ENCODE measurements at regions not wholly inside any gene's neighbourhood (a gene's known extent, or its start where the extent isn't known, plus 50 kb on each side); places are given as distances from the start of the nearest gene placed in this dataset.
"Not testable (repeated sequence)": the region's sequence is repeated elsewhere in the genome, so short reads cannot be mapped to it uniquely, and the experiment has no call there.

- ATAC-seq (ENCODE audit: low read depth in 2 of 2) (no peak), DNase-seq (no peak)
- H3K36me3 Mint-ChIP-seq = peaks cover 0 to 14% of the 10 kb centered on the region in 2 donors
- H3K4me1 Mint-ChIP-seq = no peaks in the 10 kb centered on the region
- peaks cover 6 to 30% (median 19%) of the 10 kb centered on the region in 7 donors for H3K9me3 Mint-ChIP-seq
- H3K4me3 Mint-ChIP-seq = no peak overlapping the region
- H3K27me3 Mint-ChIP-seq = peaks cover 0 to 6% (median 0%) of the 10 kb centered on the region in 3 donors
- H3K27ac Mint-ChIP-seq = no peak overlapping the region
Measured at GRCh38 chr20:52012079-52012478, 179.5 kb downstream of the ZFP64 start.

DNA sequence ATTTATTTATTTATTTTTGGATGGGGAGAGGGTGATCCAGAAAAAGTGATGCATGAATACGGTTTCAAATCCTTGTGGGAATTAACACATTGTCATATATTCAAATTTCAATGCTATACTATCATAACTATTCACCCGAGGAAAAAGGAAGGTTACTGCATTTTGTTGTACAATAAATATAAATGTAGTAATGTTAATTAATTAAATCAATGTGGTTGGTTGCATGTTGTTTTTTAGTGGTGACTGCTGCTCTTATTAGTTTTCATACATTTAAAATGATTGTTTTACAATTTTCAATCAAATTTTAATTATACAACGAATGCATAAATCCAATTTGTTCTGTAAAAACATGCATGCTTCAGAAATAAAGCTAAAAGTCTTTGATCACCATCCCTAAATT lies 180.5 kb downstream of the ZFP64 start:
- peaks cover 0 to 14% of the 10 kb centered on the region in 2 donors for H3K36me3 Mint-ChIP-seq
- no peak for DNase-seq

DNA sequence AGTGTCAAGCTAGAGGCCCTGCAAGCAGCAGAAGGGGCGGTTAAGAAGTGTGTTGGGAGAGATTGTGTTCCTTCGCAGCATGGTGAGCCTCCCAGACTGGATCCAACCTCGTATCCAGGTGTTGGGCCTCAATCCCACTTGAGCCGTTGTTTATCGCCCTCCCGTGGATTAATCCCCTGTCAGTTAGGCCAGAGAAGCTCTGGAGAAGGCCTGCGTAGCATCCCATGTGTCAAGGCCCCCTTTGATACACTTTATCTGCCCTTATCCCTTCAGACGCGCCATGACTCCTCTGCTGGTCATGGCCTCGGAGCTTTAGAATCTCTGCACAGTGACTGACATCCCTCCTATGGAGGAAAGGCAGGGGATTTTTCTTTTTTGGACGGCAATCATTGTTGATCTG lies 181.0 kb downstream of the ZFP64 start:
- DNase-seq (no peak), ATAC-seq (ENCODE audit: low read depth in 2 of 2) (no peak)
- H3K4me1 Mint-ChIP-seq = no peaks in the 10 kb centered on the region
- peaks cover 6 to 30% (median 19%) of the 10 kb centered on the region in 7 donors for H3K9me3 Mint-ChIP-seq
- no peak overlapping the region for H3K27ac Mint-ChIP-seq
- peaks cover 0 to 14% of the 10 kb centered on the region in 2 donors for H3K36me3 Mint-ChIP-seq
- H3K27me3 Mint-ChIP-seq = peaks cover under 1 to 14% (median 4%) of the 10 kb centered on the region in 3 donors
- H3K4me3 Mint-ChIP-seq = no peak overlapping the region

More for the DNA sequence above, 180.5 kb downstream of the ZFP64 start:
- Mint-ChIP-seq H3K4me1 (no peaks in the 10 kb centered on the region), H3K9me3 (peaks cover 6 to 30% (median 19%) of the 10 kb centered on the region in 7 donors), H3K27me3 (peaks cover 0 to 11% (median under 1%) of the 10 kb centered on the region in 3 donors), H3K27ac (no peak overlapping the region), H3K4me3 (no peak overlapping the region)
- no peak for ATAC-seq (ENCODE audit: low read depth in 2 of 2)

DNA sequence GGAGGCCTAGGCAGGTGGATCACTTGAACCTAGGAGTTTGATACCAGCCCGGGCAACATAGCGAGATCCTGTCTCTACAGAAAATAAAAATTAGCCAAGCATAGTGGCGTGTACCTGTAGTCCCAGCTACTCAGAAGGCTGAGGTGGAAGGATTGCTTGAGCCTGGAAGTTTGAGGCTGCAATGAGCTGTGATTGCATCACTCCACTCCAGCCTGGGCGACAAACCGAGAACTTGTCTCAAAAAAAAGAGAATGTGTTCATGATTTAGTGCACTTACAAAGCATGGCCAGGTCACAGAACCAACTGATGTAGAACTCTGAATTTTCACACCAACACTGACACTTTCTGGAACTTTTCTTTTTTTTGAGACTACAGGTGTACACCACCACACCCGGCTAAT lies 182.7 kb downstream of the ZFP64 start:
- H3K4me3 Mint-ChIP-seq = no peak overlapping the region
- H3K9me3 Mint-ChIP-seq = peaks cover 6 to 30% (median 19%) of the 10 kb centered on the region in 7 donors
- ATAC-seq (ENCODE audit: low read depth in 2 of 2) = no peak
- peaks cover 0 to 14% of the 10 kb centered on the region in 2 donors for H3K36me3 Mint-ChIP-seq
- H3K4me1 Mint-ChIP-seq = no peaks in the 10 kb centered on the region
- DNase-seq = no peak
- H3K27me3 Mint-ChIP-seq = peaks cover 7 to 14% (median 8%) of the 10 kb centered on the region in 3 donors
- no peak overlapping the region for H3K27ac Mint-ChIP-seq

- Mint-ChIP-seq H3K4me1 (no peaks in the 10 kb centered on the region), H3K27ac (no peak overlapping the region), H3K9me3 (peaks cover 0 to 6% (median 0%) of the 10 kb centered on the region in 7 donors), H3K4me3 (no peak overlapping the region), H3K36me3 (no peaks in the 10 kb centered on the region), H3K27me3 (peaks cover 12 to 24% (median 13%) of the 10 kb centered on the region in 3 donors)
- DNase-seq (no peak), ATAC-seq (ENCODE audit: low read depth in 2 of 2) (no peak)
Measured at GRCh38 chr20:52004715-52005114, 186.9 kb downstream of the ZFP64 start.

- Mint-ChIP-seq H3K27me3 (peaks cover 12 to 24% (median 13%) of the 10 kb centered on the region in 3 donors), H3K9me3 (peaks cover 0 to 5% (median 0%) of the 10 kb centered on the region in 7 donors), H3K27ac (no peak overlapping the region), H3K36me3 (no peaks in the 10 kb centered on the region), H3K4me3 (no peak overlapping the region), H3K4me1 (no peaks in the 10 kb centered on the region)
- DNase-seq (no peak), ATAC-seq (ENCODE audit: low read depth in 2 of 2) (no peak)
Measured at GRCh38 chr20:52004018-52004417, 187.6 kb downstream of the ZFP64 start.

DNA sequence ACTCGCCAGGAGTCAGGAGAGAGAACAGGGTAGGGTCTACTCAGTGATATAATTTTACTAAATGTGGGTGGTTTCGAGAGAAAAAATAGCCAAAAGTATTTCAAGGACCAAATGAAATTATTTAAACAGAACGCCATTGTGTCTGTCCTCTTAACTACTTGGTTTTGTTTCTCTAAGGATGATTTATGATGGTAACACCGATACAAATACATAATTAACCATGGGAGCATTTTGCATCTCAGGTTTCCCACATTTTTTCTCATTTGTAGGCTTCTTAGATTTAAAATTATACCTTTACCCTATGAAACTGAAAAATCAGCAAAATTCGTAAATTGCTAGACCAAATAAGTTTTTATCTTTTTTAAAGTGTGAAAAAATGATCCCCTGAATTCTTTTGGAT lies 188.2 kb downstream of the ZFP64 start:
- no peak overlapping the region for H3K4me3 Mint-ChIP-seq
- ATAC-seq (ENCODE audit: low read depth in 2 of 2) = no peak
- H3K9me3 Mint-ChIP-seq = peaks cover 0 to under 1% (median 0%) of the 10 kb centered on the region in 7 donors
- no peak for DNase-seq
- peaks cover 12 to 25% (median 13%) of the 10 kb centered on the region in 3 donors for H3K27me3 Mint-ChIP-seq
- no peaks in the 10 kb centered on the region for H3K36me3 Mint-ChIP-seq
- H3K27ac Mint-ChIP-seq = no peak overlapping the region
- no peaks in the 10 kb centered on the region for H3K4me1 Mint-ChIP-seq

DNA sequence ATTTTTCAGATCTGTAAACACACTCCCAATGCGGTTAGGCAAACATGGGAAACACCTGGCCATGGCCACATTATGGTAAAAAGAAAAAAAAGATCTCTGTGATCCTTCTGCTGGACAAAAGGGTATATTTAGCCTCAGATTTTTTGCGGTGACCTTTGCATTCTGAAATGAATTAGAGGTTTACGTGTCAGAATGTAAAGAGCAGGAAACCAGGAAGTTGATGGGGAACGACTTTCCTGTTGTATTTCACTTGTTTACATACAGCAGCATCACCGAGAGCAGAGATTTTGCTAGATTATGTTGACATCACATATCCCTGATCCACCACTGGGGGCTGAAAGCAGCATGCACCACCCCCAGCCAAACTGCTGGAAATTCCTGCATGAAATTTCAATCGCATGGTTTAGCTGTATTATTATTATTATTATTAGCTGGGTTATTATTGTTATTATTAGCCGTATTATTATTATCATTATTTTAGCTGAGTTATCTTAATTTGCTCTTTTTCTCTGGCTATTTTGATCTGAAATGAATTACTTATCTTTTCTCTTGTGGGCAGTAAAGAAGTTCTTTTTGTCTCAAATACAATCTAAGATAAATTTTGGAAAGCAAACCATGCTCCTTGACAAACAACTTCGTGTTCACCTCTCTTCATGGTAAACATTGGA lies 189.4 kb downstream of the ZFP64 start:
- ATAC-seq (ENCODE audit: low read depth in 2 of 2) = no peak
- Mint-ChIP-seq H3K4me1 (no peaks in the 10 kb centered on the region), H3K27me3 (peaks cover 13 to 31% (median 16%) of the 10 kb centered on the region in 3 donors), H3K4me3 (no peak overlapping the region), H3K9me3 (no peaks in the 10 kb centered on the region), H3K27ac (no peak overlapping the region), H3K36me3 (no peaks in the 10 kb centered on the region)
- DNase-seq = no peak

- peaks cover 0 to 10% (median 7%) of the 10 kb centered on the region in 3 donors for H3K27me3 Mint-ChIP-seq
- not testable (repeated sequence) for H3K9me3 Mint-ChIP-seq; H3K4me1 Mint-ChIP-seq; H3K4me3 Mint-ChIP-seq; DNase-seq; ATAC-seq (ENCODE audit: low read depth in 2 of 2); H3K36me3 Mint-ChIP-seq; H3K27ac Mint-ChIP-seq
Measured at GRCh38 chr20:51997281-51997936, 194.2 kb downstream of the ZFP64 start.

DNA sequence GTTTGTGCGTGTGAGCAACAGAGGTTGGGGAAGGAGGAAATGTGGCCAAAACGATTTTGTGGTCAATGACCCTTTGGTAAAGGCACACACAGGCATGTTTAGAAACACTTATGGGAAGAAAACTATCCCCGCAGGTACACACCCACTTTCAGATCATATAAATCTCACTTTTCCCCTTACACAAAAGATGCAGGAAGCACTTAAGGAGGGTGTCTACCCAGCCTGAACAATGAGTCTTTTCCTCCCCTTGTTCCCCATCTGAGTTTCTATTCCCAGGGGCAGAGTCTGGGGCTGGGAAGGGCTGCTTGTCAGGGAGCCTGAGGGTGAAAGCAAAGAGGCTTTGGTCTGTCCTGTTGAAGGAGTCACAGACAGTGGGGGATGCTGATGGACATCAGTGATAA lies 193.2 kb upstream of the SALL4 start:
- peaks cover 0 to 2% (median 0%) of the 10 kb centered on the region in 7 donors for H3K9me3 Mint-ChIP-seq
- peaks cover 0 to 7% (median 5%) of the 10 kb centered on the region in 3 donors for H3K27me3 Mint-ChIP-seq
- H3K4me1 Mint-ChIP-seq = no peaks in the 10 kb centered on the region
- H3K4me3 Mint-ChIP-seq = no peak overlapping the region
- ATAC-seq (ENCODE audit: low read depth in 2 of 2) (no peak), DNase-seq (no peak)
- H3K36me3 Mint-ChIP-seq = no peaks in the 10 kb centered on the region
- H3K27ac Mint-ChIP-seq = no peak overlapping the region

DNA sequence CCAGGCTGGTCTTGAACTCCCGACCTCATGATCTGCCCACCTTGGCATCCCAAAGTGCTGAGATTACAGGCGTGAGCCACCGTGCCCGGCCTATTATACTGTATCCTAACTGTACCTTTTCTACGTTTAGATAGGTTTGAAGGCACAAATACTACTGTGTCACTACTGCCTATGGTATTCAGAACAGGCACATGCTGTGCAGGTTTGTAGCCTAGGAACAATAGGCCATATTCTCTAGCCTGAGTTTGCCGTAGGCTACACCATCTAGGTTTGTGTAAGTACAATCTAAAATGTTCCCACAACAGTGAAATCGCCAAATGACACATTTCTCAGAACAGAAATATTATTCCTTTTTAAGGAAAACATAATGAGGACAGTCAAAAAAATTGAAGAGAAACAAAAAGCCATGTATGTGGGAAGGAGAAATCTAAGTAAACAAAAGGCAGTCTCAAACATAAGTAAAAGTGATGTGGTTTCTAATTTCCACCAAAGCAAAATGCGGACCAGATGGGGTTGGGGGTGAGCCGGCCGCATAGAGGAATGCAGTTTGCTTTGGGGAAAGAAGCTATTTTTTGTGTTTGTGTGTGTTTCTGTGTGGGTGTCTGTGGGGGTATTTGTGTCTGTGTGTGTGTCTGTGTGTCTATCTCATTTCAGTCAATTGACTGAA lies 192.6 kb upstream of the SALL4 start:
- Mint-ChIP-seq H3K27me3 (peaks cover 0 to 7% (median 5%) of the 10 kb centered on the region in 3 donors), H3K4me1 (no peaks in the 10 kb centered on the region), H3K9me3 (peaks cover 0 to 2% (median 0%) of the 10 kb centered on the region in 7 donors), H3K27ac (no peak overlapping the region), H3K36me3 (no peaks in the 10 kb centered on the region), H3K4me3 (peak overlapping the region in 1 of 8 donors; percentile 52)
- DNase-seq (no peak), ATAC-seq (ENCODE audit: low read depth in 2 of 2) (no peak)

GRCh38 chr20:51987812-51988211 lies 185.5 kb upstream of the SALL4 start:
- H3K9me3 Mint-ChIP-seq = no peaks in the 10 kb centered on the region
- H3K27ac Mint-ChIP-seq = no peak overlapping the region
- ATAC-seq (ENCODE audit: low read depth in 2 of 2) (no peak), DNase-seq (no peak)
- H3K27me3 Mint-ChIP-seq = no peaks in the 10 kb centered on the region
- no peaks in the 10 kb centered on the region for H3K36me3 Mint-ChIP-seq
- no peaks in the 10 kb centered on the region for H3K4me1 Mint-ChIP-seq
- no peak overlapping the region for H3K4me3 Mint-ChIP-seq

DNA sequence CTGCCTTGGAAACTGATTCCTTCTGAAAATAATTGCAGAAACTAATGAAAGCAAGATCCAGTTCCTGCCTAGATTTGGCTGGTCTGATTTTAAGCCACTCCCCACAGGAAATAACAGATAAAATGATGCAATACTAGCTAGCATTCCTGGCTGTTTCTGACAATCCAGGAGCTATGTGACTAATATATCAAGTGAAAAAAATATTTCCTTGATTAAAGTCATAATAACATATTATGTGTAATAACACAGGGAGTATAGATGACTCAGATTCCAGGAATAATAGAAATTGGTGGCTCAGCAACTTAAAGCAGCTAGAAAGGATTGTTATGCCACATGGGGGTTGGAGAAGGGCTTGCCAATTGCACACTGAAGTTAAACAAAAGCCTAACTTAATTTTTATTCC lies 182.7 kb upstream of the SALL4 start:
- H3K4me3 Mint-ChIP-seq = no peak overlapping the region

More for the DNA sequence above, 182.7 kb upstream of the SALL4 start:
- no peak for ATAC-seq (ENCODE audit: low read depth in 2 of 2)
- no peak for DNase-seq
- Mint-ChIP-seq H3K4me1 (no peaks in the 10 kb centered on the region), H3K9me3 (no peaks in the 10 kb centered on the region), H3K27me3 (no peaks in the 10 kb centered on the region), H3K27ac (peak overlapping the region in 2 of 6 donors; percentile 33 to 60), H3K36me3 (no peaks in the 10 kb centered on the region)

Data from naive B cell (primary cell).